ENCODE measurements at regions not wholly inside any gene's neighbourhood (a gene's known extent, or its start where the extent isn't known, plus 50 kb on each side); places are given as distances from the start of the nearest gene placed in this dataset.

DNA sequence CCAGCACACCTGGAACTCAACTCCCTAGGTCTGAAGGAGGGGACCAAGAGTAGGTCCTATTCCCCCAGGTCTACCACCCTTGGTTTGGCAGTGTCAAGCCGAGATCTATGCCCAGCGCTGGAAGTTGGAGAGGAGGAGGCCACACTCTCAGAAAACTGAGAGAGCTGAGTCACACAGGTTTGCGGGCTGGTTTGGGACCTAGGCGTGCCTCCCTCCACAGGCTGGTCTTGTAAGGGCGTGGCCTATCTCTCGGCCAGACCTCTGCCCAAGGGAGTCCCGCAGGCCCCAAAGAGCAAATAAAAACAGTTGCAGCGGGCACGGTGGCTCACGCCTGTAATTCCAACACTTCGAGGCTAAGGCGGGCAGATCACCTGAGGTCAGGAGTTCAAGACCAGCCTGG lies 52.9 kb upstream of the INTU start:
- POLR2A ChIA-PET, result no interaction called here
- no peak for DNase-seq

DNA sequence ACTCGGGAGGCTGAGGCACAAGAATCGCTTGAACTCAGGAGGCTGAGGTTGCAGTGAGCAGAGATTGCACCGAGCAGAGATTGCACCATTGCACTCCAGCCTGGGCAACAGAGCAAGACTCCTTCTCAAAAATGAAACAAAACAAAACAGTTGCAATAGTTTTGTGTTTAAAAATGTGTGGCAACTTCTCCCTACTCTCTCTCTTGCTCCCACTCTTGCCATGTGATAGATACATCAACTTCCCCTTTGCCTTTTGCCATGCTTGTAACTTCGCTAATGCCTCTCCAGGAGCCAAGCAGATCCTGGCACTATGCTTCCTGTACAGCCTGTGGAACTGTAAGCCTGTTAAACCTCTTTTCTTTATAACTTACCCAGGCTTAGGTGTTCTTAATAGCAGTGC lies 52.5 kb upstream of the INTU start:
- no peak for DNase-seq
- POLR2A ChIA-PET, result no interaction called here
- Mint-ChIP-seq H3K4me1 (no peaks in the 10 kb centered on the region), H3K4me3 (no peak overlapping the region), H3K9me3 (no peaks in the 10 kb centered on the region), H3K27ac (no peak overlapping the region), H3K36me3 (ENCODE audit: low read depth) (no peaks in the 10 kb centered on the region), H3K27me3 (no peaks in the 10 kb centered on the region)
- CTCF ChIA-PET, result no interaction called here

More for the DNA sequence above, 52.9 kb upstream of the INTU start:
- Mint-ChIP-seq H3K36me3 (ENCODE audit: low read depth) (no peaks in the 10 kb centered on the region), H3K27me3 (no peaks in the 10 kb centered on the region), H3K4me3 (no peak overlapping the region), H3K4me1 (no peaks in the 10 kb centered on the region), H3K9me3 (no peaks in the 10 kb centered on the region), H3K27ac (no peak overlapping the region)
- CTCF ChIA-PET, result no interaction called here

DNA sequence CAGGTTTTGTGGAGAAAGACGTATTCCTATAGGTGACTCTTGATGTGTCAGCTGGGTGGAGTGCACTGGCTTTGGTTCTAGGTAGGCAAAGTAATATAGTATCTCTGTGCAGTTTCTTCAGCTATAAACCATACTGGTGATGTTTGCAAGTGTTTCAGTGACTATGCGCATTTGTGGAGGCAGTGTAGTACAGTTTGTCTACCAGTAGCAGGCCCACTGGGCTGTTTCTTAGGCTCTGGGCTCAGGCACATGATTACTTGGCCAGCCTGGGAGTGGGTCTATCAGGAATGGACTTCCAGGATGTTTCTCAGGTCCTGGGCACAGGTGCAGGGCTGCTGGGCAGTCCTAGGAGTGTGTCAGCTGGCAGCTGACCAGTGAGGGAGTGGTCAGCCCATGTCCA lies 51.9 kb upstream of the INTU start:
- Mint-ChIP-seq H3K9me3 (no peaks in the 10 kb centered on the region), H3K27ac (no peak overlapping the region), H3K27me3 (no peaks in the 10 kb centered on the region), H3K4me1 (no peaks in the 10 kb centered on the region), H3K4me3 (no peak overlapping the region), H3K36me3 (ENCODE audit: low read depth) (no peaks in the 10 kb centered on the region)
- CTCF ChIA-PET, result no interaction called here
- POLR2A ChIA-PET, result no interaction called here
- no peak for DNase-seq

All from activated CD4-positive, alpha-beta memory T cell treated with anti-CD3 and anti-CD28 coated beads, Interleukin-2, amount 10 ng/mL, durations not matched to agents 7 days and 5 days (primary cell).